NCI-H2081 (cell line): ENCODE measurements at regions not wholly inside any gene's neighbourhood (a gene's known extent, or its start where the extent isn't known, plus 50 kb on each side); places are given as distances from the start of the nearest gene placed in this dataset.
A peak's percentile ranks its signal among the peaks of the same experiment; 100 is the strongest.

Source experiments
- DNase-seq, 2 experiments: peaks; one replicate each; lab custom pipeline; 2025; lab: John Stamatoyannopoulos, UW

GRCh38 chr18:27899893-27900292 is 277.0 kb downstream of the CDH2 start:
- no peak for DNase-seq

GRCh38 chr18:27894746-27895145 is 282.2 kb downstream of the CDH2 start:
- DNase-seq, result no peak

GRCh38 chr18:27887711-27888495 is 289.0 kb downstream of the CDH2 start:
- DNase-seq, result no peak

GRCh38 chr18:27887287-27887686 is 289.6 kb downstream of the CDH2 start:
- no peak for DNase-seq

- DNase-seq, result no peak
Measured at GRCh38 chr18:27879540-27879939, 297.4 kb downstream of the CDH2 start.

GRCh38 chr18:27871726-27872125 is 305.2 kb downstream of the CDH2 start:
- peak in 1 of 2 experiments; percentile 65 for DNase-seq

- no peak for DNase-seq
Measured at GRCh38 chr18:27869735-27870134, 307.2 kb downstream of the CDH2 start.

- DNase-seq, result no peak
Measured at GRCh38 chr18:27865431-27865830, 311.5 kb downstream of the CDH2 start.

GRCh38 chr18:27863780-27864430 is 313.0 kb downstream of the CDH2 start:
- peak in 1 of 2 experiments; percentile 25 for DNase-seq

GRCh38 chr18:27862041-27862682 is 314.8 kb downstream of the CDH2 start:
- peak; percentile 16 to 68 for DNase-seq

- peak; percentile 90 to 95 for DNase-seq
Measured at GRCh38 chr18:27861539-27861938, 315.4 kb downstream of the CDH2 start.

- DNase-seq, result peak in 1 of 2 experiments; percentile 8
Measured at GRCh38 chr18:27860701-27861107, 316.2 kb downstream of the CDH2 start.

- no peak for DNase-seq
Measured at GRCh38 chr18:27860011-27860410, 316.9 kb downstream of the CDH2 start.

- DNase-seq, result no peak
Measured at GRCh38 chr18:27856820-27857219, 320.1 kb downstream of the CDH2 start.

GRCh38 chr18:27855486-27855885 is 321.4 kb downstream of the CDH2 start:
- no peak for DNase-seq

GRCh38 chr18:27854631-27855030 is 322.3 kb downstream of the CDH2 start:
- DNase-seq, result no peak

GRCh38 chr18:27848336-27848735 is 328.6 kb downstream of the CDH2 start:
- DNase-seq, result no peak

GRCh38 chr18:27847412-27847811 is 329.5 kb downstream of the CDH2 start:
- DNase-seq, result no peak

- no peak for DNase-seq
Measured at GRCh38 chr18:27845897-27846296, 331.0 kb downstream of the CDH2 start.

GRCh38 chr18:27843783-27844777 is 332.9 kb downstream of the CDH2 start:
- no peak for DNase-seq

GRCh38 chr18:27839141-27839540 is 337.8 kb downstream of the CDH2 start:
- no peak for DNase-seq

- no peak for DNase-seq
Measured at GRCh38 chr18:27838225-27838624, 338.7 kb downstream of the CDH2 start.
